Keratinocyte (primary cell): ENCODE measurements at regions not wholly inside any gene's neighbourhood (a gene's known extent, or its start where the extent isn't known, plus 50 kb on each side); places are given as distances from the start of the nearest gene placed in this dataset.

Experiments
- CTCF ChIP-seq, 3 experiments: IDR thresholded peaks in 1 of 3; conservative IDR thresholded peaks in 1 of 3; optimal IDR thresholded peaks in 1 of 3; 2 replicates in 2 of 3; 3 replicates in 1 of 3; pipeline versions ENCODE3 to v1.5.1; 2011; ENCODE audit warnings: low read length in 3 of 3, mild to moderate bottlenecking in 3 of 3, moderate library complexity in 2 of 3, control low read depth in 1 of 3, inconsistent platforms in 1 of 3; ENCODE audit not compliant: insufficient read depth in 2 of 3; ENCODE audit errors: extremely low read depth in 1 of 3
- EZH2 ChIP-seq: IDR thresholded peaks from one replicate; pipeline ENCODE4 v1.6.1; 2012; ENCODE audit warnings: inconsistent platforms, mild to moderate bottlenecking, low read length, moderate library complexity

GRCh38 chr3:5055357-5056110 lies 66.6 kb upstream of the ARL8B start:
- TF ChIP-seq CTCF (optimal IDR thresholded peaks at IDR 0.05 in 1 of 3, IDR thresholded peaks at IDR 0.05 in 1 of 3, conservative IDR thresholded peaks at IDR 0.05 in 1 of 3; ENCODE audit: extremely low read depth in 1 of 3, insufficient read depth in 2 of 3, low read length in 3 of 3) (no peak), EZH2 (no peak)
